ENCODE measurements at regions not wholly inside any gene's neighbourhood (a gene's known extent, or its start where the extent isn't known, plus 50 kb on each side); places are given as distances from the start of the nearest gene placed in this dataset.

DNA sequence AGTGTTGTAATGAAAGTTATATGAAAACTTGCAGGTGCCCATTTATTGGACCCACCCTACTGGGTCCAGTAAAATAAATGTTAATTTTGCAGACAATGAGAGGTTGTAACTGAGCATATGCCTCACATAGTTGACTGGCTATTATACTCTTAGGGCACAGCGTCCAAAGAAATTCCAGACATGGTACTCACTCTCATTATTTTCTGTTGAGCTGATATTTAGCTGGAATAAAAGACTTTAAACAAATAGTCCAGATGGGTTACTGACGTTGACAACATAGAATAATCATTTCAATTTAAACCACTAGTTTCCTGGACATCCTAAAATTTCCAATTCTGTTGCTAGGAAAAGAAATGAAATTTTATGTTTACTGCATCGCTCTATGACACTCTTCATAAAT lies 174.5 kb downstream of the ZNF365 start:
- no peak for DNase-seq
- Histone ChIP-seq H3K27ac (ENCODE audit: low read depth in 1 of 2, low read length in 1 of 2) (no peak overlapping the region), H3K9me3 (ENCODE audit: control insufficient read depth in 4 of 4, insufficient read depth in 3 of 4, low read length in 3 of 4) (no peaks in the 10 kb centered on the region), H3K27me3 (ENCODE audit: control insufficient read depth in 3 of 3, insufficient read depth in 3 of 3, low read length in 2 of 3) (no peaks in the 10 kb centered on the region), H3K36me3 (ENCODE audit: control insufficient read depth in 4 of 4, insufficient read depth in 4 of 4, low read length in 4 of 4) (no peaks in the 10 kb centered on the region), H3K4me3 (no peak overlapping the region), H3K4me1 (ENCODE audit: control insufficient read depth in 5 of 5, insufficient read depth in 5 of 5, low read length in 5 of 5) (no peaks in the 10 kb centered on the region), H3K9ac (ENCODE audit: insufficient read depth in 1 of 2, low read length in 2 of 2) (no peak overlapping the region)
- WGBS, 2 donors = 80 to 83% methylated on average over 3 of the region's 3 CpGs
- ATAC-seq (ENCODE audit: insufficient read depth, low FRiP score) = no peak
- TF ChIP-seq, protein P1, sequence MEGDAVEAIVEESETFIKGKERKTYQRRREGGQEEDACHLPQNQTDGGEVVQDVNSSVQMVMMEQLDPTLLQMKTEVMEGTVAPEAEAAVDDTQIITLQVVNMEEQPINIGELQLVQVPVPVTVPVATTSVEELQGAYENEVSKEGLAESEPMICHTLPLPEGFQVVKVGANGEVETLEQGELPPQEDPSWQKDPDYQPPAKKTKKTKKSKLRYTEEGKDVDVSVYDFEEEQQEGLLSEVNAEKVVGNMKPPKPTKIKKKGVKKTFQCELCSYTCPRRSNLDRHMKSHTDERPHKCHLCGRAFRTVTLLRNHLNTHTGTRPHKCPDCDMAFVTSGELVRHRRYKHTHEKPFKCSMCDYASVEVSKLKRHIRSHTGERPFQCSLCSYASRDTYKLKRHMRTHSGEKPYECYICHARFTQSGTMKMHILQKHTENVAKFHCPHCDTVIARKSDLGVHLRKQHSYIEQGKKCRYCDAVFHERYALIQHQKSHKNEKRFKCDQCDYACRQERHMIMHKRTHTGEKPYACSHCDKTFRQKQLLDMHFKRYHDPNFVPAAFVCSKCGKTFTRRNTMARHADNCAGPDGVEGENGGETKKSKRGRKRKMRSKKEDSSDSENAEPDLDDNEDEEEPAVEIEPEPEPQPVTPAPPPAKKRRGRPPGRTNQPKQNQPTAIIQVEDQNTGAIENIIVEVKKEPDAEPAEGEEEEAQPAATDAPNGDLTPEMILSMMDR (IDR thresholded peaks at IDR 0.05; ENCODE audit: control extremely low read depth, extremely low read depth) = no peak

DNA sequence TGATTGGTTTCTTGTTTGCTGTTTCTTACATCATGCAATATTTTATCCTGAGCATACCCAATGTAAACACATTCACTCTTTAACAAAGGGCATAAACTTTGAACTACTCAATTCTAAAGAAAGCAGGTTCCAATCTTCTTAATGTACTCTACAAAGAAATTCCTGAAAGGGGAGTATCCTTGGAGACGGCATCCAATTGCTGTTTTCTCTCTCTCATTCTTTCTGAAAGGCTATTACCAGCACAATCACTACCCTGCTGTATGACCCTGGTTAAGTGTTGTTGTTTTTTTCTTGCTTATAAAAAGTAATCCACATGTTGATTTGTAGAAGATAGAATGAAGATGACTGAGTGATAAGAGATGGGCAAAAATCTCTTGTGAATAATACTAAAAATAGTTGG lies 176.0 kb downstream of the ZNF365 start:
- H3K4me1 ChIP-seq (ENCODE audit: control insufficient read depth in 5 of 5, insufficient read depth in 5 of 5, low read length in 5 of 5) = no peaks in the 10 kb centered on the region
- H3K9me3 ChIP-seq (ENCODE audit: control insufficient read depth in 4 of 4, insufficient read depth in 3 of 4, low read length in 3 of 4) = no peaks in the 10 kb centered on the region
- H3K36me3 ChIP-seq (ENCODE audit: control insufficient read depth in 4 of 4, insufficient read depth in 4 of 4, low read length in 4 of 4) = no peaks in the 10 kb centered on the region
- 85 to 86% methylated on average over 1 of the region's 1 CpG for WGBS, 2 donors
- ATAC-seq (ENCODE audit: insufficient read depth, low FRiP score) = no peak
- TF ChIP-seq, protein P1 (IDR thresholded peaks at IDR 0.05; ENCODE audit: control extremely low read depth, extremely low read depth) = no peak
- DNase-seq = no peak
- H3K27ac ChIP-seq (ENCODE audit: low read depth in 1 of 2, low read length in 1 of 2) = no peak overlapping the region
- H3K27me3 ChIP-seq (ENCODE audit: control insufficient read depth in 3 of 3, insufficient read depth in 3 of 3, low read length in 2 of 3) = no peaks in the 10 kb centered on the region
- H3K4me3 ChIP-seq = no peak overlapping the region
- H3K9ac ChIP-seq (ENCODE audit: insufficient read depth in 1 of 2, low read length in 2 of 2) = no peak overlapping the region

DNA sequence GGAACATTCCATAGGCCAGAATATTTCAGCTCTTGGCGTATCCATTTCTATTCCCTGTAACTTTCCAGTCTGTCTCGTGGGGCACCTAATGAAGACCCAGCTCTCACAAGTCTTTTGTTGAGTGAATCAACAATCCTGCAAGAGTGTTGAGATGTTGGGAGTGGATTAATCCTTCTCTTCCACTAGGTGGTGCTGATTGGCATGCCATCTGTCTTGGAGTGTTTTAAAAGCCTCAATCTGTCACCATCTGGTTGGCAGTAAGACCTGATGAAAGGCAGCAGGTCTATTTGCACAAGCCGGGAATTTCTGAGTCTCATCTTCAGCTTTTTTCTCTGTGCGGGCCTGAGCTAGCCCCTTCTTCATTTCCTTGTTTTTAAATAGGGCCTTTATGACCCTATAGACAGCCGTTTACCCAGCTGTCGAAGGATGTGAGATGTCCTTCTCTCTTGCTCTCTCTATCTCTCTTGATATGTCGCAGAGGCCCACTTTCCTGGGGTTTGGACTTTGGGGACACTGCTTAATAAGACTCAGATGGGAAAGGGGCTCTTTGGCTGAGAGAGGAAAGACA lies 180.5 kb downstream of the ZNF365 start:
- Histone ChIP-seq H3K9me3 (ENCODE audit: control insufficient read depth in 4 of 4, insufficient read depth in 3 of 4, low read length in 3 of 4) (no peaks in the 10 kb centered on the region), H3K4me3 (no peak overlapping the region), H3K27ac (ENCODE audit: low read depth in 1 of 2, low read length in 1 of 2) (no peak overlapping the region), H3K27me3 (ENCODE audit: control insufficient read depth in 3 of 3, insufficient read depth in 3 of 3, low read length in 2 of 3) (no peaks in the 10 kb centered on the region), H3K9ac (ENCODE audit: insufficient read depth in 1 of 2, low read length in 2 of 2) (no peak overlapping the region), H3K36me3 (ENCODE audit: control insufficient read depth in 4 of 4, insufficient read depth in 4 of 4, low read length in 4 of 4) (no peaks in the 10 kb centered on the region), H3K4me1 (ENCODE audit: control insufficient read depth in 5 of 5, insufficient read depth in 5 of 5, low read length in 5 of 5) (no peaks in the 10 kb centered on the region)
- ATAC-seq (ENCODE audit: insufficient read depth, low FRiP score) (no peak), DNase-seq (peak in 2 of 3 donors; percentile 21 to 31)
- 64 to 70% methylated on average over 7 of the region's 7 CpGs for WGBS, 2 donors
- TF ChIP-seq, protein P1 (IDR thresholded peaks at IDR 0.05; ENCODE audit: control extremely low read depth, extremely low read depth) = peak; percentile 29
